Suprapubic skin (tissue), 3 donors: ENCODE measurements at regions not wholly inside any gene's neighbourhood (a gene's known extent, or its start where the extent isn't known, plus 50 kb on each side); places are given as distances from the start of the nearest gene placed in this dataset.

Source experiments
- CTCF ChIP-seq, 2 donors: fragments of 200-600 bp in 1 of 2; fragments of 450-650 bp in 1 of 2; sonication (generic) in 1 of 2; IDR thresholded peaks; one replicate each; pipeline ENCODE4 v1.5.1; 2016 to 2019; ENCODE audit warnings: antibody characterized with exemption in 2 of 2, mild to moderate bottlenecking in 1 of 2, moderate library complexity in 1 of 2
- EP300 ChIP-seq: sonication (generic); formaldehyde crosslinking; IDR thresholded peaks from one replicate; pipeline ENCODE4 v1.6.1; 2017; ENCODE audit warnings: antibody characterized with exemption
- POLR2A ChIP-seq, 2 donors: fragments of 450-650 bp; IDR thresholded peaks; one replicate each; pipeline ENCODE4 v1.6.1; 2017; ENCODE audit warnings: antibody characterized with exemption in 2 of 2, mild to moderate bottlenecking in 2 of 2, moderate library complexity in 2 of 2

- TF ChIP-seq EP300 (no peak), CTCF (IDR thresholded peaks at IDR 0.05) (no peak), POLR2A (IDR thresholded peaks at IDR 0.05) (no peak)
Observed at GRCh38 chr12:105939181-105939721, 199.5 kb downstream of the NUAK1 start.
